ENCODE measurements at regions not wholly inside any gene's neighbourhood (a gene's known extent, or its start where the extent isn't known, plus 50 kb on each side); places are given as distances from the start of the nearest gene placed in this dataset.

DNA sequence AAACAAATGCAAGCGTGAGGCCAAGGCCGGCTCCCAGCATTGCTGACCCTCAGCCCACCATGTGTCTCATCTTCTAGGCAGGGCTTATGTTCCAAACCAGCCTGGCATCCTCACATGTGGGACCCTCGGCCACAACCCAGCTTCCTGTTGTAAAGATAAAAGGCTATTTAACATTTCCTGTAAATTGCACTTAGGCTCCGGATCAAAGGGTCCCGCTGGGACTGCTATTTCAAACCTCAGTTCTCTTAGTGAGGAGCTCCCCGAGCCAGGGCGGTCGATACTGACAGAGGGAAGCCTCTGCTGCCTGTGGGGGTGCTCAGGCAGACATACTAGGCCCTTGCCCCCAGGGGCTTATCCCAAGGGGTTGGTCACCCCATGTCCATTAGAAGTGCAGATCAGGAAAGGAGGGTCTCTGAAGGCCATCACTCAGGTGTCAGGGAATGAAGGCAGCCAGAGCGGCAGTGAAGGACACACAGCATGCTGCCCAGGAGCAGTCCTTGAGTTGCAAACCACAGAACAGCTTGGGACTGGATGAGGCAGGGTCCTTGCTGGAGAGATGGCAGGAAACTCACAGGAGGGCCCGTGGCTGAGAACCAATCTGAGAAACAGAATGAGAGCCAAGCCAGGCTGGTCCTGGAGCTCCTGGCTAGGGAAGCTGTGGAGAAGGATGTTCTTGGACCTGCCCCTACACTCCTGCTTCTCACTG, 239.9 kb downstream of the TLE3 start:
- Histone ChIP-seq H3K9ac (ENCODE audit: extremely low read depth, low read length, poor library complexity, severe bottlenecking) (no peak overlapping the region), H3K4me3 (ENCODE audit: low read length) (no peak overlapping the region), H3K27ac (ENCODE audit: low read depth, low read length) (no peak overlapping the region), H3K27me3 (ENCODE audit: control insufficient read depth, insufficient read depth, low read length, poor library complexity, severe bottlenecking) (no peaks in the 10 kb centered on the region), H3K9me3 (ENCODE audit: control insufficient read depth, low read length) (no peaks in the 10 kb centered on the region), H3K4me1 (ENCODE audit: control insufficient read depth, insufficient read depth, low read length) (peaks cover 13% of the 10 kb centered on the region), H3K36me3 (ENCODE audit: control insufficient read depth, insufficient read depth, low read length) (no peaks in the 10 kb centered on the region)
- WGBS, 2 experiments (ENCODE audit: insufficient coverage in 1 of 2, insufficient read length in 1 of 2) = 63 to 72% methylated on average over 10 of the region's 10 CpGs
- Mint-ChIP-seq H3K4me3 (no peak overlapping the region), H3K36me3 (ENCODE audit: low read depth) (no peaks in the 10 kb centered on the region), H3K27ac (no peak overlapping the region), H3K9me3 (no peaks in the 10 kb centered on the region), H3K27me3 (ENCODE audit: insufficient read depth) (no peaks in the 10 kb centered on the region), H3K4me1 (peaks cover 44% of the 10 kb centered on the region)
- TF ChIP-seq, protein P1, sequence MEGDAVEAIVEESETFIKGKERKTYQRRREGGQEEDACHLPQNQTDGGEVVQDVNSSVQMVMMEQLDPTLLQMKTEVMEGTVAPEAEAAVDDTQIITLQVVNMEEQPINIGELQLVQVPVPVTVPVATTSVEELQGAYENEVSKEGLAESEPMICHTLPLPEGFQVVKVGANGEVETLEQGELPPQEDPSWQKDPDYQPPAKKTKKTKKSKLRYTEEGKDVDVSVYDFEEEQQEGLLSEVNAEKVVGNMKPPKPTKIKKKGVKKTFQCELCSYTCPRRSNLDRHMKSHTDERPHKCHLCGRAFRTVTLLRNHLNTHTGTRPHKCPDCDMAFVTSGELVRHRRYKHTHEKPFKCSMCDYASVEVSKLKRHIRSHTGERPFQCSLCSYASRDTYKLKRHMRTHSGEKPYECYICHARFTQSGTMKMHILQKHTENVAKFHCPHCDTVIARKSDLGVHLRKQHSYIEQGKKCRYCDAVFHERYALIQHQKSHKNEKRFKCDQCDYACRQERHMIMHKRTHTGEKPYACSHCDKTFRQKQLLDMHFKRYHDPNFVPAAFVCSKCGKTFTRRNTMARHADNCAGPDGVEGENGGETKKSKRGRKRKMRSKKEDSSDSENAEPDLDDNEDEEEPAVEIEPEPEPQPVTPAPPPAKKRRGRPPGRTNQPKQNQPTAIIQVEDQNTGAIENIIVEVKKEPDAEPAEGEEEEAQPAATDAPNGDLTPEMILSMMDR (conservative IDR thresholded peaks at IDR 0.05) = no peak
- peak; percentile 63 for DNase-seq

DNA sequence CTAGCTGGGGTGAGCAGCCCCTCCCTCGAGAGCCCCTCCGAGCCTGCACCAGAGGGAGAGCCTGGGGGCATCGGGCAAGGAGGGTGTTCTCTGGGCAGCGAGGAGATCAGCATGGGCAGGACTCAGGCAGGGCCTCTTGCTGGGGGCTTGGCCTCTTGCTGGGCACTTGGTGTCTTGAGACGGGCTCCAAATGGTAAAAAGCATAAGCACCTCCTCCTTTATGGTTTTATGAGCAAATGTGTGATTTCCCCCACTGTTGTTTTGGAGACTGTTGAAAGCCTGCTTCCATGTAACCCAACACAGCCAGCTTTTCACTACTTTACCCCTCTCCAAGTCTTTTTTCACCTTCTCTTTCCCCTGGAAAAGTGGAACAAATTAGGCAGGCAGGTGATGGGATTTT, 239.3 kb downstream of the TLE3 start:
- H3K27me3 Mint-ChIP-seq (ENCODE audit: insufficient read depth) = no peaks in the 10 kb centered on the region
- Histone ChIP-seq H3K9me3 (ENCODE audit: control insufficient read depth, low read length) (no peaks in the 10 kb centered on the region), H3K27me3 (ENCODE audit: control insufficient read depth, insufficient read depth, low read length, poor library complexity, severe bottlenecking) (no peaks in the 10 kb centered on the region), H3K4me1 (ENCODE audit: control insufficient read depth, insufficient read depth, low read length) (peaks cover 15% of the 10 kb centered on the region), H3K9ac (ENCODE audit: extremely low read depth, low read length, poor library complexity, severe bottlenecking) (no peak overlapping the region), H3K4me3 (ENCODE audit: low read length) (no peak overlapping the region), H3K36me3 (ENCODE audit: control insufficient read depth, insufficient read depth, low read length) (no peaks in the 10 kb centered on the region), H3K27ac (ENCODE audit: low read depth, low read length) (no peak overlapping the region)
- TF ChIP-seq, protein P1 (conservative IDR thresholded peaks at IDR 0.05) = no peak
- H3K4me3 Mint-ChIP-seq = no peak overlapping the region
- no peaks in the 10 kb centered on the region for H3K9me3 Mint-ChIP-seq
- peaks cover 50% of the 10 kb centered on the region for H3K4me1 Mint-ChIP-seq
- no peak overlapping the region for H3K27ac Mint-ChIP-seq
- WGBS, 2 experiments (ENCODE audit: insufficient coverage in 1 of 2, insufficient read length in 1 of 2) = 88 to 93% methylated on average over 3 to 5 of the region's 5 CpGs
- no peak for DNase-seq
- no peaks in the 10 kb centered on the region for H3K36me3 Mint-ChIP-seq (ENCODE audit: low read depth)

DNA sequence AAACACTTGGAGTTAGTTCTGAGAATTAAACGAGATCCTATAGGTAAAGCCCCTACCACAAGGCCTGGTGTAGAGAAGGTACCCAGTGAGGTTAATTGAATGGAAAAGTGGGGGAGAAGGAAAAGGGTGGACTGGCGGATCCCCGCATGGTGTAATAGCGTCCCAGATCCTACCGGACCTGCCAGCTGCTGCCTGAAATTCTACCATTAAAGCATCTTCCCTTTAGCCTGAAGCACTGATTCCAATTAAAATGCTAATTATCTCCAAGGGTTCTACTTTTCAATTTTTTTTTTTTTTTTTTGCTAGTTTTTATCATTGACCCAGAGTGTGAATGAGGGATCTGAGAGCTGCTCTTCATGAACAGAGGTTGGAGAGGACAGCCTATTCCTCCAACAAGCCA, 237.9 kb downstream of the TLE3 start:
- Histone ChIP-seq H3K9ac (ENCODE audit: extremely low read depth, low read length, poor library complexity, severe bottlenecking) (no peak overlapping the region), H3K4me1 (ENCODE audit: control insufficient read depth, insufficient read depth, low read length) (peaks cover 20% of the 10 kb centered on the region), H3K27ac (ENCODE audit: low read depth, low read length) (no peak overlapping the region), H3K9me3 (ENCODE audit: control insufficient read depth, low read length) (peaks cover 6% of the 10 kb centered on the region), H3K27me3 (ENCODE audit: control insufficient read depth, insufficient read depth, low read length, poor library complexity, severe bottlenecking) (no peaks in the 10 kb centered on the region), H3K36me3 (ENCODE audit: control insufficient read depth, insufficient read depth, low read length) (no peaks in the 10 kb centered on the region), H3K4me3 (ENCODE audit: low read length) (no peak overlapping the region)
- DNase-seq = no peak
- 94% methylated on average over 5 of the region's 5 CpGs; no CpG with 5 or more reads in 1 of the 2 experiments for WGBS, 2 experiments (ENCODE audit: insufficient coverage in 1 of 2, insufficient read length in 1 of 2)
- Mint-ChIP-seq H3K27me3 (ENCODE audit: insufficient read depth) (no peaks in the 10 kb centered on the region), H3K36me3 (ENCODE audit: low read depth) (peaks cover 2% of the 10 kb centered on the region), H3K4me1 (peaks cover 54% of the 10 kb centered on the region), H3K27ac (no peak overlapping the region), H3K4me3 (no peak overlapping the region), H3K9me3 (peaks cover 8% of the 10 kb centered on the region)
- TF ChIP-seq, protein P1 (conservative IDR thresholded peaks at IDR 0.05) = no peak

All from endodermal cell (in vitro differentiated cells).